GM23338 (cell line): ENCODE measurements at regions not wholly inside any gene's neighbourhood (a gene's known extent, or its start where the extent isn't known, plus 50 kb on each side); places are given as distances from the start of the nearest gene placed in this dataset.
A peak's percentile ranks its signal among the peaks of the same experiment; 100 is the strongest.

ENCODE experiments used
- ATAC-seq: fragments of 200-7000 bp; cut with Tn5 transposase; 3 replicates; pipeline ENCODE4 v1.9.1; 2020
- DNase-seq: peaks from one replicate; pipeline ENCODE4 v3.0.0-alpha.2; 2015; ENCODE audit warnings: low spot score
- H2AFZ ChIP-seq: fragments of 200-600 bp; sonication (generic); 2 replicates; pipeline ENCODE4 v1.8.0; 2016; ENCODE audit warnings: antibody characterized with exemption, mild to moderate bottlenecking, moderate library complexity
- H3F3A ChIP-seq: fragments of 200-600 bp; sonication (generic); replicated peaks from 2 replicates; pipeline ENCODE4 v1.8.0; 2017; ENCODE audit warnings: antibody characterized with exemption, mixed run types, low read depth
- H3K27ac ChIP-seq: fragments of 200-600 bp; sonication (generic); 2 replicates; pipeline ENCODE4 v1.6.1; 2016; ENCODE audit warnings: low read depth
- H3K27me3 ChIP-seq: fragments of 200-600 bp; sonication (generic); 2 replicates; pipeline ENCODE4 v1.8.0; 2016; ENCODE audit warnings: mild to moderate bottlenecking, mixed run types, moderate library complexity; ENCODE audit not compliant: insufficient read depth
- H3K36me3 ChIP-seq: fragments of 200-600 bp; sonication (generic); 2 replicates; pipeline ENCODE4 v1.8.0; 2016; ENCODE audit warnings: mild to moderate bottlenecking; ENCODE audit not compliant: insufficient read depth
- H3K4me1 ChIP-seq: fragments of 200-600 bp; sonication (generic); 2 replicates; pipeline ENCODE4 v1.8.0; 2016; ENCODE audit warnings: mild to moderate bottlenecking, moderate library complexity; ENCODE audit not compliant: insufficient read depth
- H3K4me2 ChIP-seq: fragments of 200-600 bp; sonication (generic); 2 replicates; pipeline ENCODE4 v1.7.1; 2017; ENCODE audit warnings: mixed run types
- H3K4me3 ChIP-seq: fragments of 200-600 bp; sonication (generic); 2 replicates; pipeline ENCODE4 v1.6.1; 2016; ENCODE audit warnings: mixed run types
- H3K79me2 ChIP-seq: fragments of 200-600 bp; sonication (generic); replicated peaks from 2 replicates; pipeline ENCODE4 v1.8.0; 2017; ENCODE audit warnings: mild to moderate bottlenecking; ENCODE audit not compliant: insufficient read depth
- H3K9me2 ChIP-seq: fragments of 200-600 bp; sonication (generic); 2 replicates; pipeline ENCODE4 v1.8.0; 2017; ENCODE audit not compliant: insufficient read depth
- H4K20me1 ChIP-seq: fragments of 200-600 bp; sonication (generic); replicated peaks from 2 replicates; pipeline ENCODE4 v1.8.0; 2017; ENCODE audit warnings: mild to moderate bottlenecking; ENCODE audit not compliant: insufficient read depth
- H3K27ac Mint-ChIP-seq: 2 replicates; pipeline ENCODE4 v1.8.0; 2020; ENCODE audit warnings: inconsistent platforms, mild to moderate bottlenecking, moderate library complexity, mixed read lengths
- H3K27me3 Mint-ChIP-seq: 3 replicates; pipeline ENCODE4 v1.8.0; 2022; ENCODE audit warnings: low read depth, mild to moderate bottlenecking, moderate library complexity, mixed read lengths, inconsistent platforms; ENCODE audit not compliant: insufficient read depth, poor library complexity
- H3K36me3 Mint-ChIP-seq: 3 replicates; pipeline ENCODE4 v1.8.0; 2021; ENCODE audit warnings: low read depth, mild to moderate bottlenecking, inconsistent platforms, moderate library complexity, mixed read lengths
- H3K4me1 Mint-ChIP-seq: 3 replicates; pipeline ENCODE4 v1.8.0; 2020; ENCODE audit warnings: mild to moderate bottlenecking, inconsistent platforms, mixed read lengths
- H3K4me3 Mint-ChIP-seq: 3 replicates; pipeline ENCODE4 v1.8.0; 2021; ENCODE audit warnings: moderate library complexity, mild to moderate bottlenecking, inconsistent platforms, mixed read lengths
- H3K9me3 Mint-ChIP-seq: 3 replicates; pipeline ENCODE4 v1.8.0; 2020; ENCODE audit warnings: moderate library complexity, mild to moderate bottlenecking, inconsistent platforms, mixed read lengths
- CREB1 ChIP-seq: fragments of 250-450 bp; sonication (Bioruptor Pico); IDR thresholded peaks from 2 replicates; pipeline ENCODE4 v1.5.0; 2020; ENCODE audit warnings: low read depth, mild to moderate bottlenecking, moderate library complexity
- EZH2 ChIP-seq: fragments of 200-600 bp; sonication (generic); IDR thresholded peaks from one replicate; pipeline ENCODE4 v1.8.0; 2017; ENCODE audit warnings: antibody characterized with exemption, mild to moderate bottlenecking, low read depth; ENCODE audit not compliant: unreplicated experiment
- JUNB ChIP-seq: IDR thresholded peaks from one replicate; pipeline ENCODE4 v1.6.1; 2016; ENCODE audit warnings: antibody characterized with exemption; ENCODE audit not compliant: unreplicated experiment
- NANOG ChIP-seq: IDR thresholded peaks from 2 replicates; pipeline ENCODE4 v1.6.1; 2016; ENCODE audit warnings: antibody characterized with exemption, borderline replicate concordance
- POLR2AphosphoS5 ChIP-seq: IDR thresholded peaks from 2 replicates; pipeline ENCODE4 v1.6.1; 2016; ENCODE audit warnings: antibody characterized with exemption, low read depth
- STAT1 ChIP-seq: IDR thresholded peaks from one replicate; pipeline ENCODE4 v1.6.1; 2016; ENCODE audit warnings: antibody characterized with exemption; ENCODE audit not compliant: unreplicated experiment
- ZNF331 ChIP-seq: fragments of 250-450 bp; sonication (Bioruptor Pico); IDR thresholded peaks from 2 replicates; pipeline ENCODE4 v1.5.0; 2020; ENCODE audit warnings: low read depth, mild to moderate bottlenecking, moderate library complexity
- TF ChIP-seq, protein P1 (sequence below): IDR thresholded peaks from 2 replicates; pipeline ENCODE4 v1.6.1; 2016; ENCODE audit warnings: antibody characterized with exemption
- TF ChIP-seq, protein P2 (sequence below): fragments of 250-450 bp; sonication (Bioruptor Pico); IDR thresholded peaks from 2 replicates; pipeline ENCODE4 v1.5.0; 2020; ENCODE audit warnings: mild to moderate bottlenecking, moderate library complexity
- TF ChIP-seq, protein P3 (sequence below), 2 experiments: fragments of 200-600 bp in 1 of 2; sonication (generic) in 1 of 2; conservative IDR thresholded peaks; 2 replicates each; pipeline versions ENCODE4 v1.5.1 to v1.6.1; 2016 to 2017; ENCODE audit warnings: antibody characterized with exemption in 2 of 2, low read depth in 2 of 2, mild to moderate bottlenecking in 2 of 2, moderate library complexity in 1 of 2

DNA sequence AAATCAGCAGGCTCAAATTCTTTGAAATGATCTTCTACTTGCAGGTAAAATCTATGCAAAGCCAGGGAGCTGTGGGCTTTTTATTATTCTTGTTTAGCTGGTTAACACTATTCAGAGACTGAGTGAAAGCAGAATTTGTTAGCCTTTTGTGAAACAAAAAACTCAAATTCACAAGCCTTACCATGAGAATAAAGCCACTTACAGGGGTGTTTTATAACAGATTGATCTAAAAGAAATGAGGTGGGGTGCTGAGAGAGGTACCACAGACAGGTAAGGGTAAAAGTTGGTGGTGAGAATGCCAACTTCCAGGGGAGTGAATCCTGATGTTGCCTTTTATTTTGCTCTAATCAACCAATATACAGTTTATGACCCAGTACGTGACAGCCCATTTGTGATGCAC is 1585.6 kb downstream of the EFNA5 start:
- Histone ChIP-seq H3K27ac (peak overlapping the region; percentile 89), H3K4me3 (peak overlapping the region; percentile 31), H3K9me2 (0 out of 2 replicates have a peak, but pooled peaks cover 5% of the 10 kb centered on the region), H3K36me3 (no peaks in the 10 kb centered on the region), H3F3A (no peaks in the 10 kb centered on the region), H3K27me3 (no peaks in the 10 kb centered on the region), H3K79me2 (no peaks in the 10 kb centered on the region), H2AFZ (no peak overlapping the region), H3K4me1 (peaks cover 47% of the 10 kb centered on the region), H4K20me1 (no peaks in the 10 kb centered on the region), H3K4me2 (peak overlapping the region; percentile 58)
- TF ChIP-seq, protein P1, sequence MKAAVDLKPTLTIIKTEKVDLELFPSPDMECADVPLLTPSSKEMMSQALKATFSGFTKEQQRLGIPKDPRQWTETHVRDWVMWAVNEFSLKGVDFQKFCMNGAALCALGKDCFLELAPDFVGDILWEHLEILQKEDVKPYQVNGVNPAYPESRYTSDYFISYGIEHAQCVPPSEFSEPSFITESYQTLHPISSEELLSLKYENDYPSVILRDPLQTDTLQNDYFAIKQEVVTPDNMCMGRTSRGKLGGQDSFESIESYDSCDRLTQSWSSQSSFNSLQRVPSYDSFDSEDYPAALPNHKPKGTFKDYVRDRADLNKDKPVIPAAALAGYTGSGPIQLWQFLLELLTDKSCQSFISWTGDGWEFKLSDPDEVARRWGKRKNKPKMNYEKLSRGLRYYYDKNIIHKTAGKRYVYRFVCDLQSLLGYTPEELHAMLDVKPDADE: no peak
- peak; percentile 93 for TF ChIP-seq NANOG
- peaks cover 3% of the 10 kb centered on the region for H3K27me3 Mint-ChIP-seq
- peak overlapping the region; percentile 38 for H3K4me3 Mint-ChIP-seq
- H3K4me1 Mint-ChIP-seq: peaks cover 48% of the 10 kb centered on the region
- peak; percentile 61 for DNase-seq
- peak overlapping the region; percentile 97 for H3K27ac Mint-ChIP-seq
- ATAC-seq: peak; percentile 85
- no peaks in the 10 kb centered on the region for H3K9me3 Mint-ChIP-seq
- no peaks in the 10 kb centered on the region; the same call in 1 of the 3 replicates for H3K36me3 Mint-ChIP-seq

DNA sequence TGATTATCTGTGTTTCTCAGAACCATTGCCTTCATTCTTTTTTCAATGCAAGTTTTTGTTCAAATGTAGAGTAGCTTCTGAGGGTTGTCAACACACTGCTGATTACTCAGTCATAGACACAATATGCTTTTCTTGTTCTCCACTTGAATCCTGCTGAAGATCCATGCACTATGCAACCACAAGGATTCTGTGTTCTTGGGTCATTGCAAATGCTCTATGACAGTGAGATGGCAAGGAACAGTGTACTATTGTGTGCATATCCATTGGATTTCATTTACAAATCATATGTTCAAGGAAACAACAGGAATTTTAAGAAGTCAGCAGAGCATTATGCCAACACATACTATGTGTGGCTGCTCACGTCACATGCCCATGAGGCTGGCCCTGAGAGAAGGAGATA is 1590.2 kb downstream of the EFNA5 start:
- Histone ChIP-seq H3K4me2 (no peak overlapping the region), H4K20me1 (no peaks in the 10 kb centered on the region), H3K4me1 (peaks cover 21% of the 10 kb centered on the region), H3K9me2 (0 out of 2 replicates have a peak, but pooled peaks cover 5% of the 10 kb centered on the region), H3K79me2 (no peaks in the 10 kb centered on the region), H3K4me3 (no peak overlapping the region), H3K36me3 (no peaks in the 10 kb centered on the region), H2AFZ (no peak overlapping the region), H3F3A (no peaks in the 10 kb centered on the region), H3K27ac (no peak overlapping the region), H3K27me3 (no peaks in the 10 kb centered on the region)
- Mint-ChIP-seq H3K9me3 (no peaks in the 10 kb centered on the region; the same call in 2 of the 3 replicates), H3K4me1 (peaks cover 29% of the 10 kb centered on the region), H3K27me3 (peaks cover 2% of the 10 kb centered on the region), H3K27ac (no peak overlapping the region), H3K4me3 (no peak overlapping the region), H3K36me3 (no peaks in the 10 kb centered on the region; the same call in 2 of the 3 replicates)
- no peak for ATAC-seq
- no peak for DNase-seq
- TF ChIP-seq, protein P2, sequence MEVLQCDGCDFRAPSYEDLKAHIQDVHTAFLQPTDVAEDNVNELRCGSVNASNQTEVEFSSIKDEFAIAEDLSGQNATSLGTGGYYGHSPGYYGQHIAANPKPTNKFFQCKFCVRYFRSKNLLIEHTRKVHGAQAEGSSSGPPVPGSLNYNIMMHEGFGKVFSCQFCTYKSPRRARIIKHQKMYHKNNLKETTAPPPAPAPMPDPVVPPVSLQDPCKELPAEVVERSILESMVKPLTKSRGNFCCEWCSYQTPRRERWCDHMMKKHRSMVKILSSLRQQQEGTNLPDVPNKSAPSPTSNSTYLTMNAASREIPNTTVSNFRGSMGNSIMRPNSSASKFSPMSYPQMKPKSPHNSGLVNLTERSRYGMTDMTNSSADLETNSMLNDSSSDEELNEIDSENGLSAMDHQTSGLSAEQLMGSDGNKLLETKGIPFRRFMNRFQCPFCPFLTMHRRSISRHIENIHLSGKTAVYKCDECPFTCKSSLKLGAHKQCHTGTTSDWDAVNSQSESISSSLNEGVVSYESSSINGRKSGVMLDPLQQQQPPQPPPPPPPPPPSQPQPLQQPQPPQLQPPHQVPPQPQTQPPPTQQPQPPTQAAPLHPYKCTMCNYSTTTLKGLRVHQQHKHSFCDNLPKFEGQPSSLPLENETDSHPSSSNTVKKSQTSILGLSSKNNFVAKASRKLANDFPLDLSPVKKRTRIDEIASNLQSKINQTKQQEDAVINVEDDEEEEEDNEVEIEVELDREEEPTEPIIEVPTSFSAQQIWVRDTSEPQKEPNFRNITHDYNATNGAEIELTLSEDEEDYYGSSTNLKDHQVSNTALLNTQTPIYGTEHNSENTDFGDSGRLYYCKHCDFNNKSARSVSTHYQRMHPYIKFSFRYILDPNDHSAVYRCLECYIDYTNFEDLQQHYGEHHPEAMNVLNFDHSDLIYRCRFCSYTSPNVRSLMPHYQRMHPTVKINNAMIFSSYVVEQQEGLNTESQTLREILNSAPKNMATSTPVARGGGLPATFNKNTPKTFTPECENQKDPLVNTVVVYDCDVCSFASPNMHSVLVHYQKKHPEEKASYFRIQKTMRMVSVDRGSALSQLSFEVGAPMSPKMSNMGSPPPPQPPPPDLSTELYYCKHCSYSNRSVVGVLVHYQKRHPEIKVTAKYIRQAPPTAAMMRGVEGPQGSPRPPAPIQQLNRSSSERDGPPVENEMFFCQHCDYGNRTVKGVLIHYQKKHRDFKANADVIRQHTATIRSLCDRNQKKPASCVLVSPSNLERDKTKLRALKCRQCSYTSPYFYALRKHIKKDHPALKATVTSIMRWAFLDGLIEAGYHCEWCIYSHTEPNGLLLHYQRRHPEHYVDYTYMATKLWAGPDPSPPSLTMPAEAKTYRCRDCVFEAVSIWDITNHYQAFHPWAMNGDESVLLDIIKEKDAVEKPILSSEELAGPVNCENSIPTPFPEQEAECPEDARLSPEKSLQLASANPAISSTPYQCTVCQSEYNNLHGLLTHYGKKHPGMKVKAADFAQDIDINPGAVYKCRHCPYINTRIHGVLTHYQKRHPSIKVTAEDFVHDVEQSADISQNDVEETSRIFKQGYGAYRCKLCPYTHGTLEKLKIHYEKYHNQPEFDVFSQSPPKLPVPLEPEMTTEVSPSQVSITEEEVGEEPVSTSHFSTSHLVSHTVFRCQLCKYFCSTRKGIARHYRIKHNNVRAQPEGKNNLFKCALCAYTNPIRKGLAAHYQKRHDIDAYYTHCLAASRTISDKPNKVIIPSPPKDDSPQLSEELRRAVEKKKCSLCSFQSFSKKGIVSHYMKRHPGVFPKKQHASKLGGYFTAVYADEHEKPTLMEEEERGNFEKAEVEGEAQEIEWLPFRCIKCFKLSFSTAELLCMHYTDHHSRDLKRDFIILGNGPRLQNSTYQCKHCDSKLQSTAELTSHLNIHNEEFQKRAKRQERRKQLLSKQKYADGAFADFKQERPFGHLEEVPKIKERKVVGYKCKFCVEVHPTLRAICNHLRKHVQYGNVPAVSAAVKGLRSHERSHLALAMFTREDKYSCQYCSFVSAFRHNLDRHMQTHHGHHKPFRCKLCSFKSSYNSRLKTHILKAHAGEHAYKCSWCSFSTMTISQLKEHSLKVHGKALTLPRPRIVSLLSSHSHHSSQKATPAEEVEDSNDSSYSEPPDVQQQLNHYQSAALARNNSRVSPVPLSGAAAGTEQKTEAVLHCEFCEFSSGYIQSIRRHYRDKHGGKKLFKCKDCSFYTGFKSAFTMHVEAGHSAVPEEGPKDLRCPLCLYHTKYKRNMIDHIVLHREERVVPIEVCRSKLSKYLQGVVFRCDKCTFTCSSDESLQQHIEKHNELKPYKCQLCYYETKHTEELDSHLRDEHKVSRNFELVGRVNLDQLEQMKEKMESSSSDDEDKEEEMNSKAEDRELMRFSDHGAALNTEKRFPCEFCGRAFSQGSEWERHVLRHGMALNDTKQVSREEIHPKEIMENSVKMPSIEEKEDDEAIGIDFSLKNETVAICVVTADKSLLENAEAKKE (CRISPR knock-in tag): no peak
- TF ChIP-seq ZNF331 (CRISPR knock-in tag) (no peak), POLR2AphosphoS5 (no peak), CREB1 (CRISPR knock-in tag) (no peak), STAT1 (no peak), EZH2 (no peak), NANOG (no peak), JUNB (no peak)
- TF ChIP-seq, protein P1: no peak
- TF ChIP-seq, protein P3, sequence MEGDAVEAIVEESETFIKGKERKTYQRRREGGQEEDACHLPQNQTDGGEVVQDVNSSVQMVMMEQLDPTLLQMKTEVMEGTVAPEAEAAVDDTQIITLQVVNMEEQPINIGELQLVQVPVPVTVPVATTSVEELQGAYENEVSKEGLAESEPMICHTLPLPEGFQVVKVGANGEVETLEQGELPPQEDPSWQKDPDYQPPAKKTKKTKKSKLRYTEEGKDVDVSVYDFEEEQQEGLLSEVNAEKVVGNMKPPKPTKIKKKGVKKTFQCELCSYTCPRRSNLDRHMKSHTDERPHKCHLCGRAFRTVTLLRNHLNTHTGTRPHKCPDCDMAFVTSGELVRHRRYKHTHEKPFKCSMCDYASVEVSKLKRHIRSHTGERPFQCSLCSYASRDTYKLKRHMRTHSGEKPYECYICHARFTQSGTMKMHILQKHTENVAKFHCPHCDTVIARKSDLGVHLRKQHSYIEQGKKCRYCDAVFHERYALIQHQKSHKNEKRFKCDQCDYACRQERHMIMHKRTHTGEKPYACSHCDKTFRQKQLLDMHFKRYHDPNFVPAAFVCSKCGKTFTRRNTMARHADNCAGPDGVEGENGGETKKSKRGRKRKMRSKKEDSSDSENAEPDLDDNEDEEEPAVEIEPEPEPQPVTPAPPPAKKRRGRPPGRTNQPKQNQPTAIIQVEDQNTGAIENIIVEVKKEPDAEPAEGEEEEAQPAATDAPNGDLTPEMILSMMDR (conservative IDR thresholded peaks at IDR 0.05; ENCODE audit: low read depth in 2 of 2): no peak
